ENCODE measurements at regions not wholly inside any gene's neighbourhood (a gene's known extent, or its start where the extent isn't known, plus 50 kb on each side); places are given as distances from the start of the nearest gene placed in this dataset.
"Not testable (repeated sequence)": the region's sequence is repeated elsewhere in the genome, so short reads cannot be mapped to it uniquely, and the experiment has no call there.

GRCh38 chr11:22042081-22042480 lies 150.8 kb upstream of the ANO5 start:
- FAIRE-seq (no peak), DNase-seq (ENCODE audit: low spot score) (no peak)

- FAIRE-seq: no peak
- DNase-seq (ENCODE audit: low spot score): no peak
Measured at GRCh38 chr11:22044126-22044525, 148.8 kb upstream of the ANO5 start.

- DNase-seq (ENCODE audit: low spot score) (no peak), FAIRE-seq (no peak)
Measured at GRCh38 chr11:22049276-22049675, 143.6 kb upstream of the ANO5 start.

GRCh38 chr11:22065472-22065871 lies 127.4 kb upstream of the ANO5 start:
- FAIRE-seq: no peak
- DNase-seq (ENCODE audit: low spot score): no peak

GRCh38 chr11:22069844-22070243 lies 123.0 kb upstream of the ANO5 start:
- DNase-seq (ENCODE audit: low spot score): no peak
- no peak for FAIRE-seq

GRCh38 chr11:22076271-22076930 lies 116.5 kb upstream of the ANO5 start:
- DNase-seq (ENCODE audit: low spot score): no peak

GRCh38 chr11:22078063-22078462 lies 114.8 kb upstream of the ANO5 start:
- DNase-seq (ENCODE audit: low spot score) (no peak), FAIRE-seq (no peak)

More at GRCh38 chr11:22076271-22076930, 116.5 kb upstream of the ANO5 start:
- no peak for FAIRE-seq

- FAIRE-seq: no peak
- no peak for DNase-seq (ENCODE audit: low spot score)
Measured at GRCh38 chr11:22079133-22079872, 113.6 kb upstream of the ANO5 start.

GRCh38 chr11:22082178-22082577 lies 110.7 kb upstream of the ANO5 start:
- DNase-seq (ENCODE audit: low spot score) (no peak), FAIRE-seq (no peak)

GRCh38 chr11:22082788-22083187 lies 110.1 kb upstream of the ANO5 start:
- no peak for FAIRE-seq

GRCh38 chr11:22084056-22084455 lies 108.8 kb upstream of the ANO5 start:
- no peak for DNase-seq (ENCODE audit: low spot score)
- FAIRE-seq: no peak

More at GRCh38 chr11:22082788-22083187, 110.1 kb upstream of the ANO5 start:
- DNase-seq (ENCODE audit: low spot score): no peak

GRCh38 chr11:22084564-22084963 lies 108.3 kb upstream of the ANO5 start:
- DNase-seq (ENCODE audit: low spot score): no peak
- no peak for FAIRE-seq

GRCh38 chr11:22089609-22090008 lies 103.3 kb upstream of the ANO5 start:
- no peak for DNase-seq (ENCODE audit: low spot score)
- no peak for FAIRE-seq

GRCh38 chr11:22106566-22106965 lies 86.3 kb upstream of the ANO5 start:
- FAIRE-seq (no peak), DNase-seq (ENCODE audit: low spot score) (no peak)

- DNase-seq (ENCODE audit: low spot score) (no peak), FAIRE-seq (no peak)
Measured at GRCh38 chr11:22115470-22116029, 77.3 kb upstream of the ANO5 start.

- not testable (repeated sequence) for DNase-seq (ENCODE audit: low spot score); FAIRE-seq
Measured at GRCh38 chr11:22127981-22128380, 64.9 kb upstream of the ANO5 start.

GRCh38 chr11:22130462-22131053 lies 62.3 kb upstream of the ANO5 start:
- FAIRE-seq: no peak
- DNase-seq (ENCODE audit: low spot score): peak; percentile 14

- DNase-seq (ENCODE audit: low spot score) (no peak), FAIRE-seq (no peak)
Measured at GRCh38 chr11:22133776-22134175, 59.1 kb upstream of the ANO5 start.

- no peak for FAIRE-seq
- no peak for DNase-seq (ENCODE audit: low spot score)
Measured at GRCh38 chr11:22138264-22138663, 54.6 kb upstream of the ANO5 start.

Measured in urothelium cell line (cell line).